GM19397 (cell line): ENCODE measurements at regions not wholly inside any gene's neighbourhood (a gene's known extent, or its start where the extent isn't known, plus 50 kb on each side); places are given as distances from the start of the nearest gene placed in this dataset.
A peak's percentile ranks its signal among the peaks of the same experiment; 100 is the strongest.

Experiments
- ATAC-seq: cut with Tn5 transposase; IDR thresholded peaks from one replicate; pipeline ENCODE4 v1.9.1; 2021; ENCODE audit warnings: mild to moderate bottlenecking, moderate library complexity; ENCODE audit not compliant: unreplicated experiment

DNA sequence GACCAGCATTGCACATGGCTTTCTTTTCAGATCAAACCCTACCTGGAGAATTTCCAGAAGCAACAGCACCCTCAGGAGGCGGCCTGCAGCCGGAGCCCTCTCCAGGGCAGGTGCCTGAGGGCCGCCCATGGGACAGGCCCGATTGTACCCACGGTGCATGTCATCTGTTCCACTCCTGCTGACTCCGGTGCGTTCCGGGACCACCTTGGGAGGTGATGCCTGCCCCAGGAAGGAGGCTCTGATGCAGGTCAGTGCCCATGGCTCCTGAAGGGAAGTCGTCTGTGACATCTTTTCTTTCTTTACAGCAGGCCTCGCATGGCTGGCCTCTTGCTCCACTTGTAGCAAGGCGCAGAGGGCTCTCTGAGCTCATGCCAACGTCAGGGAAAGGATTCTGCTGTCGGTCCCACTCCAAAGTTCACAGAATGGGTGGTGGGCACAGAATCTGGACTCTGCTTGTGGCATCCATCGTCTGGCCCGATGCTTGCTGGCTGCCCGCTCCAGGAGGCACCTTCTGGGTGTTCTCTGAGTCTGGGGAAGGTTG is 160.7 kb upstream of the RTL1 start:
- no peak for ATAC-seq

DNA sequence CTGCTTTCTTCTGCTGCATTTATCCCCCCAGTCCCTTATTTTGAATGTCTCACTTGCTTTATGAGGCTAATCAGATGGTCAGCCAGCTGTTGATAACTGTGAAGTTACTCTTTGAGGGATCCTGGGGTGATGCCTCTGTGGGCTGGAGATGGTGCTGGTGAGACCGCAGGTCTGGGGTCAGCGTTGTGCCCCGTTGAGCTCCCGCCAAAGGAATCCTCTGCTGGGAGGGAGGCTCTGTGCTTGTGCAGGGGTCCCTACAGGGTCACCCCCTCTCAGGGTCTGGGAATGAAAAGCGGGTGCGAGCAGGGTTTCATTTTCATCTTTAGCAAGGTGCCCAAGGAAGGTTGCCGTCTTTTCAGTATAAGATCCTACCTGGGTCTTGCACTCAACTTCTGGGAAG is 161.2 kb upstream of the RTL1 start:
- ATAC-seq = no peak

DNA sequence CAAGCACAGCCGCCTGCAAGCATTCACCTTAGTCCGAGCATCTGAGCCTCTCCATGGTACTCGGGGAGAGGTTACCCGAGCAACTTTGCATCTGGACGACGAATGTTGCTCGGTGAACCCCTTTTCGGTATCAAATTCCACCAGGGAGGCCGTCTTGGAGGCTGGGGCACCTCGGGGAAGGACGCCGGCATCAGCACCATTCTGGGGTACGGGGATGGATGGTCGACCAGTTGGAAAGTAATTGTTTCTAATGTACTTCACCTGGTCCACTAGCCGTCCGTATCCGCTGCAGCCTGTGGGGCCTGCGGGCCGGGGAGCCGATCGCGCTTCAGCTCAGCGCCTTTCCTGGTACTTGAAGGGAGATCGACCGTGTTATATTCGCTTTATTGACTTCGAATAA is 161.7 kb upstream of the RTL1 start:
- no peak for ATAC-seq

DNA sequence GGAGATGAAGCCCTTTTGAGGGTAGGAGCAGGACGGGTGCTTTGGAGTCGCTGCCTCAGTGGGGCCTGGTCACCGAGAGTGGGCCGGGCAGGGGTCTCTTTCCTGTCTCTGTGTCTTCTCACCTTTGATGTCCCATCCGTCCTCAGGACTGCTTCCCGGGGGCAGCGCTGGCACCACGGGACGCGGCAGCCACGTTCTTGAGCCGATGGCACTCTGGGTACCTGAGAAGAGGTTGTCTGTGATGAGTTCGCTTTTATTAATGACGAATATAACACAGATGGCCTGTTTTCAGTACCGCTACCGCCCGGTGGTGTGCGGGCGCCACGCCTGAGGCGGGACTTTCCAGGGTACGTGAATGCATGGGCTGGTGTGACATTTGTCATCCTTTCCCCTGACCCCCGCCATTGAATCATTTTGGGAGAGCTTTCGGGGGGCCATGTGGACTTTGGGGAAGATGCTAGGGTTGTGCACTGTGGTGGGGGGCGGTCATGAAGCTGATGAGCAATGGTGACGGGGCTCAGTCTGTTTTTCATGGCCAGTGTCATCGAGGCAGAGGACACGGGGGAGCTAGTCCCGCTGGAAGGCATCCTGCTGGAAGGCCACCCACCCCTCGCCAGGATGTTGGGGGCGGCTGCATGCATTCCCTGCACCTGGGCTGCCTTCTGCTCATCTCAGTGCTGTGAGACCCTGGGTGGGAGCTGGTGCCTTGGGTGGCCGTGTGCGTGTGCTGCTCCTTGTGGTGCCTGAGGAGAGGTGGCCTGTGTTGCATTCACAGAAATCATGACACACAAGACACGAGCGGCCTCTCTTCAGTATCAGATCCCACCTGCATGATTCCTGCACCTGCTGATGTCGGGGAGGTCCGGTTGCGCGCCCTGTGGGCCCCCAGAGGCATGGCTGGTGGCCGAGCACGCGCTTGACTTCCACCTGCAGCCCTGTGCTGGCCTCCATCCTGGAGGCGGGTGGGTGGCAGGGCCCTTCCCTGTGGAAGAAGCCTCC is 162.5 kb upstream of the RTL1 start:
- no peak for ATAC-seq

DNA sequence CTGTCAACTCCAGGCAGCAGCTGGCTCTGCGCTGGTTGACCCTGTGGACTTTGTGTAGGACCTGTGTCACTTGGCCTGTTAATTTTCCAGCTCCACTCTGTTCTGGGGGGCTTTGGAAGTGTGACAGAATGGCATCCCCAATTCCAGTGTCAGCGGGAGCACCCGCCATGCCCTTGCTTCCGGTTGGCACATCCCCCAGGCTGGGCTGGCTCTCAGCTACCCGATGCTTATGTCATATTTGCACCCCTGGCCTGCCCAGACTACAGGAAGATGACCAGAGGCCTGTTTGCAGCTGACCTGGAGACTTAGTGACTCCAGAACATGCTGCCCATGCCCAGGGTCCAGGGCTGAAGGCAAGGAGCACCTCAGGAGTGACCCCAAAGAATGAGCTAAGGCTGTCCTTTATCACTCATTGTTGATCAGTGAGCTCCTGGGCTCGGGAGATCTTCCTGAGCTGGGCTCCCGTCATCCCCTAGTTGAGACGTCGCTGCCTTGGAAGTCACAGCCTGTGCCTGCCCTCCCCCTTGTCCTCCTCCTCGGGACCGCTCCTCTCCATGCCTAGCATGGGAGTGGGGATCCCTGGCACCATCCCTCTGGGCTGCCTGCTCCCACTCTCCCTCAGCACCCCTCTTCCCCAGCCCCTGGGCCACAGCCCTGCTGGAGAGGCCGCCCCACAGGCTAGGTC is 163.4 kb upstream of the RTL1 start:
- no peak for ATAC-seq

DNA sequence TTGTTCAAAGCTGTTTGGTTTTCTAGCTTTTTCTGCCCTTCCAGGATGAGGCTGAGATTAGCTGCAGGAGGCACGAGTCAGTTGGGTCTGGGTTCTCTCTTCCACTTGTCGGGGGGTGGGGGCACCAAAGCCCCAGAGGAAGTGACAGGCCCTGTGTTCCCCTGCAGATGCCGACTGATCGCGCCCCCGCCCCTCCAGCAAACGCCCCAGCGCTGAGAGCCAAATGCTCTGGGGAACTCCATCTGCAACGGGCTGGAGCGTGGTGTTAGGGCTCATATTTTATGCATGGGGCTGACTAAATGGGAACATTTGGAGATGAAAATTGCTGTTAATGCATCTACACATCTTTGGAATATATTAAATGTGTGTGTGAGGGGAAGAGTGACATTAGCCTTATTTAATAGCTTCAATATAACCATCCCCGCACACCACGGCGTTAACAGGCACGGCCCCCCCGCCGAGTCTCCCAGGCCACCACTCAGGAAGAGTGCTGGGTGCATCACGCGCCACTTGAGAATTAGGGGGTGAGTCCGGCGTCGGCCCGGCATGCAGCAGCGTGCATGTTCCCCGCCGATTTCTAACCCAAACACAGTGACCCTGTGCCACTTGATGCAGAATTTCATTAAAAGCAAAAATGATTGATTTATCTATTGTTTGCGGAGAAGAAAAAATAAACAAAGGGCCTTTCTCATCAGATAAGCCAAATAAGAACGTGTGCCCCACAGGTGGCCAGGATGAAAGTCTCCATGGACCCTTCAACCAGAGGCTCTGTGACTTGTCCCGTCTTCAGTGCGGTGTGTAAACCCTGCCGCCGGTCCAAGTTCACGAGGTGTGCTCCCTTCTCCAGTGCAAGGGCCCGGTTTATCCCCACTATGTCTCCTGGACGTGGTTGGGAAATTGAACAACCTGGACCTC is 165.0 kb upstream of the RTL1 start:
- no peak for ATAC-seq

DNA sequence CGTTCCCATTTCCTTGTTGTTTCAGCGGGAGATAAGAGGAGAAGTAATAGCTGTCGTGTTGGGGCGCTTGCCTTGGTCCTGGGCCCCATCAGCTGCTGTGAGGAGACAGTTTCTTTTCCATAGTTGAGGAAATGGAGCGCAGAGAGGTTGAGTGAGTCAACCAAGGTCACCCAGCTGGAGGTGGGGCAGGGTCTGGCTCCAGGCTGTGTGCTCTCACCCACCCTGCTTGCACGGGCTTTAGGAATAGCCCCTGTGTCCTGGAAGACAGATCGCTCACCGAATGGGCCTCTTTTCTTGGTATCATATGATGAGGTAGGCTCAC is 165.7 kb upstream of the RTL1 start:
- no peak for ATAC-seq

DNA sequence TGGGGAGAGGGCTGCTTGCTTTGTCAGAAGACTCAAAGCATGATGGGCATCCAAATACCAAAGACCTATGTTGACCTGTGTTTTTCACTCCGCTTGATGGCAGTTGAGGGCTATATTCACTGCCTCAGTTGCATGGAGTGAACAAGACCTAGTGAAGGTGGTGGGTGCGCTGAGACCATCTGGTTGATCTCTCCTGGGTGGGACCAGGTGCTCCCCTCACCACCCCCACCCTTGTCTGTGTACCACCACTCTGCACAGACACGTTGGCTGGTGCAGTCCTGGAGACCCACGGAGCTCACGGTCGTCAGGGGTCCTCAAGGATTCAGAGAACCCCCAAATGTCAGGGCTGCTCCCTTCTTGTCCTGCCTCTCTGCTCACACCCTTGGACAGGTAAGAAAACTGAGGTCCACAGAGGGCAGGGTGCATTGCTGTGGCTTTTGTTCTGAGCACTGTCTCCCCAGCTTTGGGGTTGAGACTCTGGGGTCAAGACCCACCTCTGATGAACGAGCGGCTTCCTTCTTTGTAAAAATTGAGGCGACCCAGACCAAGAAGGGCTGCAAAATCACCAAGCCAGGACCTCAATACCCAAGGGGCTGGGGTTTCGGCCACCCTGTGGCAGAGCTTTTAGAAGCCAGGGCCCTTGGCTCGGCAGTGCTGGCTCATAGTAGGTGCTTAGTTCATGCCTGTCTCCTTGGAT is 166.3 kb upstream of the RTL1 start:
- ATAC-seq = no peak

DNA sequence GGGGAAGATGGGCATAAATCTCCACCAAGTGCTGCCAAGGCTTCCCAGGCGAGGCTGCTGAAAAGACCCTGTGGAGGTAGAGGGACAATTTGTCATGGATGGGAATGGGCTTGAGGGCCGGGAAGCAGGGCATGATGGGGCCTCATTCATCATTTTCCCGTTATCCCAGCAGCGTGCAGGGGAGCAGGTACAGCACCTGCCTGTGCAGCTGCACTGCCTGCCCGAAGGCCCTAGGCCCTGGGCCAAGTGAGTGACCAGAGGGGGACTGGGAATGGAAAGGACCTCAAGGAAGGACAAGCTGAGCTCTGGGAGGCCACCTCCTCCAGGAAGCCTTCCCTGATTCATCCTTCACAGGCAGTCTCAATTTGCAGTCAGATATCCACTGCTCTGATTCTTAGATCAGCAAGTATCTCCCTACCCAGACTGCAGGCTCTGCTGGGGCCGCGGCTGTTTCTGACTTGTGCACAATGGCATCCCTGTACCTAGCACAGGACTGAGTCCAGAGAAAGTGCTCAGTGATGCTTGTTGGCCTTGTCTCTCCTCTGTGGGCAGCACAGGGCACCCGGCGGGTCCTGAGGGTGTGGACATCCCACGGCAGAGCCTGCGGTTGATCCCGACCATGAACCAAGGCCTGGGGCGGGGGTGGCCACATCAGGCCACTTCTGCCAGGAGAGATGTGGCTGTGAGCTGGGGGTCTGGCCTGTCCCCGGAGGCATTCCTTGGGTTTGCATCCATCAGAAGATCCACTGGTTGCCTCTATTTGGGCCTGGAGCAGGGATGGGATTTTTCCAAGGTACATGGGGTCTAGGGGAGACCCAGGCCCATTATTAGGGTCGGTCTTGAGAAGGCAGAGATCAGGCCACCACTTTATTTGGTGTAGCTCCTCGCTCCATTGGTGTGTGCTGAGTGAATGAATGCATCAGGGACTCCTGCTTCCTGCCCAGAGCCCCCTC is 167.3 kb upstream of the RTL1 start:
- no peak for ATAC-seq

DNA sequence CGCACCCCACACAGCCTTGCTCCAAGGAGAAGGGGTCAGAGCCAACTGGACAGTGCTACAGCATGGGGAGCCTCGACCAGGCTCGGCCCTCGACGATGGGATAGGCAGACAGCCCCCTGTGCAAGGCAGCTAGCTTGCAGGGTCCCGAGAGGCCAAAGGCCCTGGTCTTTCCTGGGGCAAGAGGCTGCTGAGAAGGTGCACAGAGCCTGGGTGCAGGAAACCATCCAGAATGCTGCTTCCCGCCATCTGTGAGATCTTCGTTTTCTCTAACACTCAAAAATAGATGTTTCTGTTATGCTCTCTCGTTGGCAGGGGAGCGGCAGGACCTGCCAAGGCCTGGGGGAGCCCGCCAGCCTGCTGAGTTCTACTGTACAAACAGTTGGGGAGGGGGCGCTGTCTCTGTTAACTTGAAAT is 168.0 kb upstream of the RTL1 start:
- no peak for ATAC-seq

DNA sequence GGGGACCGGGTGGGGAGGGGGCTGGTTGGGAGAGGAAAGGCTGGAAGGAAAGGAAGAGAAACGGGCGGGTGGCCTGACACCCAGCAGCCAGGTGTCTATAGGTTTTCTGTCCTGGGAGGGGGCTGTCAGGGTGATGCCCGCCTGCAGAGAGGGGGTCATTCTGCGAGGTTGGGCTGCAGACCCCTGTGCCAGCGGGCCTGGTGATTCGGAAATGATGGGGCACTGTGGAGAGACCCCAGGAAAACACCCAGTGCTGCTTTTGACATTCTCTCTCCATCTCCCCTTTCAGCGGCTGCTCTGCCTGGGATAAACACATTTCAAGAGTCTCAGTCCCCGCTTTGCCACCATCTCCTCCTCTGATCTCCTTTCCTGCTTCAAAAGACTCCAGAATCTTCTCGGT is 168.5 kb upstream of the RTL1 start:
- no peak for ATAC-seq

DNA sequence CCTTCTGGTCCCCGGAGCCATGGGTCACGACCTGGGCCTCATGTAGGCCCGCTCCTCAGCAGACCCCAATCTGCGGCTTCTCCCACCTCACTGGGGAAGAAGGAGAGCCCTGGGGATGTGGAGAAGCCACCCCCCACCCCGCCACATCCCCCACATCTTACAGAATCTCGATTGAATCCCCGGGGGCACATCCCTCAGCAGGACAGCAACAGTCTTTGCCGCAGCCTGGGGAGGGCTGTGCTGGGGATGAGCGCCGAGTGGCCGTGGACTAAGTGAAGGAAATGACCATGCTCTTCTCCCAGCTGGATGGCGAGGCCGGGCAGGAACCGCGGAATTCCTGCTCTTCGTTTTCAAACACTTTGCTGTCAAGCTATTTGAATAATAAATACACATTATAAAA is 169.0 kb upstream of the RTL1 start:
- no peak for ATAC-seq

DNA sequence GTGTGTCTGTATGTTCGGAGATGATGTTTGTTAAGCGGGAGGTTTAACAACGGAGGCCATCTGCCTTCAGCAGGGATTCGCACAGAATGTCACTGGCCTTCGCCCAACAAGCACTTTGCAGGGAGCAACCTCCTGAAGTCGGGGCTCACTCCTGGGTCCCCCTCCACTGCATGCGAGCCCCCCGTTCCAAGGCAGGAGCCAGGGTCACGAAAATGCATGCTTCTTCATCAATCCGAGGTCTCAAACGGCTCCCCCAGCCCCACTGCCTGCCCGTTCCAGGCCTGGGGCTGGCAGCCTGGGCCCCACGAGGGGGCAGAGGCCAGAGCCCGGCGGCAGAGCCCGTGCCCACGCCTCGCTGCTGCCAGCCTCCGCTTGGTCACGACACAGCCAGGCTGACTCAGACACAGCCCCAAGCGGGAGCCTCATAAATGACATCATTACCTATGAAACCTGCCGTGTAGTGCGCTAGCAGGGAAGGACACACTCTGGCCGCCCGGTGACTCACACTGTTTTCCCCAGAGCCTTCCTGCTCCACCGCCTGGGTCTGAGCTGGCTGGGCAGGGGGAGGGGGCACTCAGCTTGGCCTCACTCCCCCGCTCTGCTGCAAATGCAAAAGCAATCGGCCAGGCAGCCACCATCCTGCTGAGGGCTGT is 169.5 kb upstream of the RTL1 start:
- peak; percentile 62 for ATAC-seq

DNA sequence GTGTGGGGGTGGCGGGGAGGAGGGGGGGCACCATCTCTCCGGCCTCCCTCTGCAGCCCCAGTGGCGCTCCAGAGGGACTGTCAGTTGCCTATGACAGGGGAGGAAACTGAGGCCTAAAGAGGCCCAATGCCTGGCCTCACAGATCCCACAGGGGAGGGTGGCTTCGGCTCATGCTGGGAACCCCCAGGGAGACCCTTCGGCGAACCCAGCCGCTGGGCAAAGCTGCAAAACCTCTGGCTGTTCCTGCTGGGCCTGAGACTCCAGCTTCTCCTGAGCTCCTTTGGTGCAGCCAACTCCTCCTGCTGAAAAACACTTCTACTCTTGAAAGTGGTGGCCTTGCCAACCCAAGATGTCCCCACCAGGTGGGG is 170.1 kb upstream of the RTL1 start:
- no peak for ATAC-seq

DNA sequence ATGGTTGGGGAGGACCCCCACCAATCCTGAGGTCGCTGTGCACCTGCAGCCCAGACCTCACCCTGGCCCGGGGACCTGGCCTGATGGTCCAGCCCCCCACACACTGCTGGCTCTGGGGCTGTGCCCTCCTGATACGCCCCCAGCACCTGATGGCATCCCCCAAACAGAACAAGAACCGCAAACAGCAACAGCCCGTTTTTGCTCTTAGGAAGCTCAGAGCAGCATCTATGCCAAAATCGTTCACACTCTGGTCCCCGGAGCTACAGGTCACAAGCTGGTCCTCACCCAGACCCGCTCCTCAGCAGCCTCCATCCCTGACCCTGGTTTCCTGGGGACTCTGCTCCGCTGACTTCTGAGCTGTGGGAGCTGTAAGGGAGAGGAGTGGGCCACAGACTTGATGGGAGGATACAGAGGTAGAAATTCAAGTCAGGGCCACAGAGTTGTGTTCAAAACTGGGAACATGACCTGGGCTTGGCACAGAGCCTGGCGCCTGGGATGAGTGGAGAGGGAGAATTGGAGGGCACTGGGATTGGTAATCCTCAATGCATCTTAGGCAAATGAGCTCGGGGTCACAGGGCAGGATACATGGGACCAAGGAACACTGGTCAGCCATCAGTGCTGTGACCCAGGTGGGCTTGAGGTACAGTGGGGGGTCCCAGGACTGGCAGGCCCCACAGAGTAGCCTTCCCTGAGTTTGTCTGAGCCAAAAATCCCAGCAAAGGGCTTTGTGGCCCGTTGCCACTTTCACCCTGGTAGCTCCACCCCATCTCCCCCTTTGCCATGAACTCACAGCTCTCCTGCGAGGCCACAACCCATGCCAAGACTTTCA is 170.9 kb upstream of the RTL1 start:
- ATAC-seq = no peak

DNA sequence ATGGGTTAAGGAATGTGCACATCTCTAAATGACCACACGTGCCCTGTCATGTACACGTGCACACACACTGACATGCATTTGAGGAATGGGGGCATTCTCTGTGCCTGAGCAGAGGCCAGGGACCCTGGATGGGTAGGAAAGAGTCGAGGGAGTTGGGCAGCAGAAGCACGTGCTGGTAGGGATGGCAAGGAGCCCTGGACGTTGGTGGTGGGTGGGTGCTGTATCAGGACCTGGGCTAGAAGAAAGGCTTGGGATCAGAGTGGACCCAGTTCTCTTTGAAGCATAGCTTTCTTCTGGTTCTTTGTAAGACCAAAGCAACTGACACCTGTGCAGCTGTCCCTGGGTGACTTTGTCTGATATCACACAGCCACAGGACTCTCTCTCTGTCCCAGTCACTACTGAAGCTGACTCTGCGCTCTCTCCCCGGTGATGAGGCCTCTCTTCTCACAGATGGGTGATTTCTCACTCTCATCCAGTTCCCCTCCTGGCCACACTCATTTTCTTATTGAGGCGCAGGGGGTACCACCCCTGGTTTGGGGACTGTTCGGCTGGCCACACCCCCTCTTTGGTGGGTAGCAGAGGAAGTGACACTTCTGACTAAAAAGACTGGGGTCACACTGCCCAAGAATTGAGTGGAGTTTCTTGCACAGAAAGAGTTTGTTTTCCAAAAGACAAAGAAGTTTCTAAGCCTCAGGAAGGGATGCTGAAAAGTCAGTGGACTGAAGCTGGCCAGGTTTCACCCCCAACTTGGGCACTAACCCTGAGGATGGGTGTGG is 171.7 kb upstream of the RTL1 start:
- ATAC-seq = peak; percentile 46

DNA sequence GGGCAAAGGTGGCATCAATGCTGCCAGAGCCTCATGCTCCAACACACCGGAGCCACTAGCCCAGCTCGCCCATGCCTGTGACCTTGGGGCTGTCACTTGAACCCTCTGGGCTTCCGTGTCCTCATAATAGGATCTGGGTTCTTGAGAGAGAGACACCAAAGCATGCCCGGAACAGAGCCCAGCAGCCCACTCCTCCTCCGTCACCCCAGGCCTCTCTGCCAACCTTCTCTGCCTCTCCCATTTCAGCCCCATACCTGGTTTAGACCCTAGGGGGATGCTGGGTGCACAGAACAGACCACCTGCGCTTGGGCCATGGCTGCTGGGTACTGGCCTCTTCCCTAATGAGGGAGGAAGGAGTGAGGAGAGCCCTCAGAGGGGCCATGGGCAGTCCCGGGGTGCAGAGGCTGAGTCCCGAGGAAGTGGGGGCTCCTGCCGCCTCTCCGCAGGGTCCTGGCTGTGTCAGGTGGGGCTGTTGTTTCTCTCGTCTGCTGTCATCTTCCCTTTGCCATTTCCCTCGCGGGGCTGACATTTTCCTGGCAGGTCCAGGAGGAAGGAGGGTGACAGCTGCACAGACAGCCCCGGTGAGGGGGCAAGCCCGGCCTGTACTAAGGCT is 172.4 kb upstream of the RTL1 start:
- ATAC-seq = no peak
